OCI-LY3 (cell line): ENCODE measurements at regions not wholly inside any gene's neighbourhood (a gene's known extent, or its start where the extent isn't known, plus 50 kb on each side); places are given as distances from the start of the nearest gene placed in this dataset.

Experiments used
- EZH2phosphoT487 ChIP-seq: fragments of 200-600 bp; shearing (Covaris generic); IDR thresholded peaks from 2 replicates; pipeline ENCODE4 v1.6.1; 2018; ENCODE audit warnings: antibody characterized with exemption, mixed run types, low read depth
- TF ChIP-seq, protein P1 (sequence below): fragments of 200-600, 300-600 bp; sonication (generic); IDR thresholded peaks from 2 replicates; pipeline ENCODE4 v1.5.1; 2014; ENCODE audit warnings: antibody characterized with exemption, low read length, low read depth

DNA sequence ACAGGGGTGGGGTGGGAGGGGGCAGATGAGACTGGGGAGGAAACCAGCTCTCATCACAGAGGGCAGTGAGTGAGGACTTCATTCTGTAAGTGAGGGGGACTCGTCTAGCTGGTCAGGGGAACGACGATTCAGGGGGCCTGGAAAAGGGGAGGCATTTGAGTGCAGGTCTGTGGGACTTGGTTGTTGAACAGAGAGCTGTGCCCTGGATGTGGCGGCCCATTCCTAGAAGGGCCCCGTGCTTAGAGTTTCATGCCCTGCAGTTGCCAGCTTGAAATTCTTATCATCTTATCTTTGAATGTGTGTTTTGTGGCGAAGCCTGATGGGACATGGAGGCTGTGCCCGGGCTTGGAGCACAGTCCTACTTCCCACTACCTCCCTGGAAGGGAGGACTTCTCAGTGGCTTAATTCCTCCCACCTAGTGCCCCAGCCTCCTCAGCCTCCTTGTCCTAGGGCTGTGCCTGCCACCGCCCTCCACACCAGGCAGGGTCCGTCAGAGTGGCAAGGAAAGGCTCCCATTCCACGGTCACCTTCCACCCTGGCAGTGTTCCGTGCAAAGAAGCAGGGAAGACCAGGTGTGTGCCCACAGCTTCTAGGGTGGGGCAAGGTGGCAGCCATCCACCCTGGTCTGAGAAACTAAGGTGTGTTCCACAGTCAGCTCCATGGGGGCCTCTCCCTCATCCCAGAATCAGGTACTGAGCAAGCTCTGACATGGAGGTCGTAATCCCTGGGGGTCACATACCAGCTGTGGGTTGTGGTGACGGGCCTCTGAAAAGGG lies 59.7 kb upstream of the LMO1 start:
- TF ChIP-seq, protein P1, sequence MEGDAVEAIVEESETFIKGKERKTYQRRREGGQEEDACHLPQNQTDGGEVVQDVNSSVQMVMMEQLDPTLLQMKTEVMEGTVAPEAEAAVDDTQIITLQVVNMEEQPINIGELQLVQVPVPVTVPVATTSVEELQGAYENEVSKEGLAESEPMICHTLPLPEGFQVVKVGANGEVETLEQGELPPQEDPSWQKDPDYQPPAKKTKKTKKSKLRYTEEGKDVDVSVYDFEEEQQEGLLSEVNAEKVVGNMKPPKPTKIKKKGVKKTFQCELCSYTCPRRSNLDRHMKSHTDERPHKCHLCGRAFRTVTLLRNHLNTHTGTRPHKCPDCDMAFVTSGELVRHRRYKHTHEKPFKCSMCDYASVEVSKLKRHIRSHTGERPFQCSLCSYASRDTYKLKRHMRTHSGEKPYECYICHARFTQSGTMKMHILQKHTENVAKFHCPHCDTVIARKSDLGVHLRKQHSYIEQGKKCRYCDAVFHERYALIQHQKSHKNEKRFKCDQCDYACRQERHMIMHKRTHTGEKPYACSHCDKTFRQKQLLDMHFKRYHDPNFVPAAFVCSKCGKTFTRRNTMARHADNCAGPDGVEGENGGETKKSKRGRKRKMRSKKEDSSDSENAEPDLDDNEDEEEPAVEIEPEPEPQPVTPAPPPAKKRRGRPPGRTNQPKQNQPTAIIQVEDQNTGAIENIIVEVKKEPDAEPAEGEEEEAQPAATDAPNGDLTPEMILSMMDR: no peak
- no peak for TF ChIP-seq EZH2phosphoT487
